ENCODE measurements at regions not wholly inside any gene's neighbourhood (a gene's known extent, or its start where the extent isn't known, plus 50 kb on each side); places are given as distances from the start of the nearest gene placed in this dataset.

GRCh38 chr11:70669281-70669680, 271.0 kb downstream of the CTTN start:
- no peak for TF ChIP-seq CTCF (IDR thresholded peaks at IDR 0.05; ENCODE audit: low read depth, low read length, missing input control)
- no peak for TF ChIP-seq SP1 (IDR thresholded peaks at IDR 0.05)
- no peak for TF ChIP-seq NR2F2 (IDR thresholded peaks at IDR 0.05)
- no peak for TF ChIP-seq MAX (IDR thresholded peaks at IDR 0.05)
- no peak for TF ChIP-seq RAD21 (IDR thresholded peaks at IDR 0.05)
- no peak for TF ChIP-seq REST (IDR thresholded peaks at IDR 0.05)
- no peak for TF ChIP-seq ZBTB33 (IDR thresholded peaks at IDR 0.05)
- TF ChIP-seq TAF1 (conservative IDR thresholded peaks at IDR 0.05) = no peak
- TF ChIP-seq ATF3 (IDR thresholded peaks at IDR 0.05) = no peak
- TF ChIP-seq YY1 (IDR thresholded peaks at IDR 0.05) = no peak
- TF ChIP-seq JUND (IDR thresholded peaks at IDR 0.05) = no peak
- no peak for TF ChIP-seq EGR1 (IDR thresholded peaks at IDR 0.05; ENCODE audit: low read depth in 2 of 2)
- TF ChIP-seq FOXA1 (IDR thresholded peaks at IDR 0.05) = no peak
- TF ChIP-seq GABPA (IDR thresholded peaks at IDR 0.05 in 1 of 2, conservative IDR thresholded peaks at IDR 0.05 in 1 of 2) = no peak

Measured in liver (tissue), 3 donors.